A673 (cell line): ENCODE measurements at regions not wholly inside any gene's neighbourhood (a gene's known extent, or its start where the extent isn't known, plus 50 kb on each side); places are given as distances from the start of the nearest gene placed in this dataset.

Source experiments
- BruUV-seq: library from RNA; stranded (reverse); fragments of 400-500 nt; replicated peaks from 2 replicates; lab custom pipeline; 2021; lab: Mats Ljungman, UMichigan
- CTCF ChIA-PET: fragments of 300-600 bp; sonication (Branson Sonifier 250); formaldehyde crosslinking; loops from one replicate; lab custom pipeline; 2022; ENCODE audit warnings: antibody characterized with exemption; lab: Charles Lee
- POLR2A ChIA-PET: fragments of 300-600 bp; sonication (Branson Sonifier 250); formaldehyde crosslinking; loops from one replicate; lab custom pipeline; 2022; ENCODE audit warnings: antibody characterized with exemption; ENCODE audit not compliant: low non-redundant PET; lab: Charles Lee
- DNase-seq: peaks from one replicate; pipeline ENCODE4 v3.0.0-alpha.2; 2015; ENCODE audit warnings: low spot score
- H3K27ac ChIP-seq: fragments of 200-600 bp; sonication (generic); 2 replicates; pipeline ENCODE4 v1.5.1; 2016; ENCODE audit warnings: mixed run types, low read depth, mild to moderate bottlenecking, mixed read lengths, antibody characterized with exemption, low read length; ENCODE audit not compliant: poor library complexity, severe bottlenecking
- H3K27me3 ChIP-seq: fragments of 200-600 bp; sonication (generic); replicated peaks from 2 replicates; pipeline ENCODE4 v1.6.1; 2017; ENCODE audit warnings: mixed run types, low read depth, mild to moderate bottlenecking, mixed read lengths, antibody characterized with exemption, low read length; ENCODE audit not compliant: insufficient read depth, poor library complexity
- H3K36me3 ChIP-seq: fragments of 200-600 bp; sonication (generic); 2 replicates; pipeline ENCODE4 v1.6.1; 2016; ENCODE audit warnings: mixed run types, mild to moderate bottlenecking, mixed read lengths, antibody characterized with exemption, low read length; ENCODE audit not compliant: insufficient read depth, poor library complexity, severe bottlenecking
- H3K4me1 ChIP-seq: fragments of 200-600 bp; sonication (generic); 2 replicates; pipeline ENCODE4 v1.6.1; 2017; ENCODE audit warnings: mixed run types, mild to moderate bottlenecking, mixed read lengths, antibody characterized with exemption, low read length; ENCODE audit not compliant: insufficient read depth, poor library complexity, severe bottlenecking
- H3K4me3 ChIP-seq: fragments of 200-600 bp; sonication (generic); 2 replicates; pipeline ENCODE4 v1.5.1; 2016; ENCODE audit warnings: low read depth, mixed run types, mild to moderate bottlenecking, mixed read lengths, low read length; ENCODE audit not compliant: poor library complexity, severe bottlenecking
- H3K9me3 ChIP-seq: fragments of 200-600 bp; sonication (generic); 2 replicates; pipeline ENCODE4 v1.6.1; 2016; ENCODE audit warnings: mixed run types, low read depth, mild to moderate bottlenecking, mixed read lengths, antibody characterized with exemption, low read length; ENCODE audit not compliant: poor library complexity, severe bottlenecking
- EZH2 ChIP-seq: fragments of 200-600 bp; sonication (generic); IDR thresholded peaks from 2 replicates; pipeline ENCODE4 v1.6.1; 2017; ENCODE audit warnings: borderline replicate concordance, low read depth, mild to moderate bottlenecking, mixed read lengths, antibody characterized with exemption, low read length; ENCODE audit not compliant: poor library complexity, severe bottlenecking
- intact Hi-C: fragments of 100-400 bp; cut with micrococcal nuclease; formaldehyde crosslinking; loops from one replicate; pipeline ENCODE4 v1.10.0; 2022; ENCODE audit not compliant: unreplicated experiment
- TF ChIP-seq, protein P1 (sequence below): fragments of 300-800, 200-600 bp; sonication (generic); conservative IDR thresholded peaks from 2 replicates; pipeline ENCODE4 v1.5.1; 2017; ENCODE audit warnings: low read depth, mild to moderate bottlenecking, antibody characterized with exemption, low read length, moderate library complexity, mixed read lengths

GRCh38 chr17:55889271-55889670 lies 138.4 kb downstream of the PCTP start:
- Histone ChIP-seq H3K27me3 (peaks cover 8% of the 10 kb centered on the region), H3K4me1 (no peaks in the 10 kb centered on the region), H3K4me3 (no peak overlapping the region), H3K9me3 (no peaks in the 10 kb centered on the region), H3K36me3 (no peaks in the 10 kb centered on the region), H3K27ac (no peak overlapping the region)
- POLR2A ChIA-PET: no interaction called here
- intact Hi-C loops: no loop called here
- CTCF ChIA-PET: no interaction called here
- no TSS peak for BruUV-seq
- no peak for DNase-seq
- TF ChIP-seq, protein P1, sequence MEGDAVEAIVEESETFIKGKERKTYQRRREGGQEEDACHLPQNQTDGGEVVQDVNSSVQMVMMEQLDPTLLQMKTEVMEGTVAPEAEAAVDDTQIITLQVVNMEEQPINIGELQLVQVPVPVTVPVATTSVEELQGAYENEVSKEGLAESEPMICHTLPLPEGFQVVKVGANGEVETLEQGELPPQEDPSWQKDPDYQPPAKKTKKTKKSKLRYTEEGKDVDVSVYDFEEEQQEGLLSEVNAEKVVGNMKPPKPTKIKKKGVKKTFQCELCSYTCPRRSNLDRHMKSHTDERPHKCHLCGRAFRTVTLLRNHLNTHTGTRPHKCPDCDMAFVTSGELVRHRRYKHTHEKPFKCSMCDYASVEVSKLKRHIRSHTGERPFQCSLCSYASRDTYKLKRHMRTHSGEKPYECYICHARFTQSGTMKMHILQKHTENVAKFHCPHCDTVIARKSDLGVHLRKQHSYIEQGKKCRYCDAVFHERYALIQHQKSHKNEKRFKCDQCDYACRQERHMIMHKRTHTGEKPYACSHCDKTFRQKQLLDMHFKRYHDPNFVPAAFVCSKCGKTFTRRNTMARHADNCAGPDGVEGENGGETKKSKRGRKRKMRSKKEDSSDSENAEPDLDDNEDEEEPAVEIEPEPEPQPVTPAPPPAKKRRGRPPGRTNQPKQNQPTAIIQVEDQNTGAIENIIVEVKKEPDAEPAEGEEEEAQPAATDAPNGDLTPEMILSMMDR: no peak
- no peak for TF ChIP-seq EZH2

GRCh38 chr17:55895112-55895759 lies 144.4 kb downstream of the PCTP start:
- intact Hi-C loops: no loop called here

DNA sequence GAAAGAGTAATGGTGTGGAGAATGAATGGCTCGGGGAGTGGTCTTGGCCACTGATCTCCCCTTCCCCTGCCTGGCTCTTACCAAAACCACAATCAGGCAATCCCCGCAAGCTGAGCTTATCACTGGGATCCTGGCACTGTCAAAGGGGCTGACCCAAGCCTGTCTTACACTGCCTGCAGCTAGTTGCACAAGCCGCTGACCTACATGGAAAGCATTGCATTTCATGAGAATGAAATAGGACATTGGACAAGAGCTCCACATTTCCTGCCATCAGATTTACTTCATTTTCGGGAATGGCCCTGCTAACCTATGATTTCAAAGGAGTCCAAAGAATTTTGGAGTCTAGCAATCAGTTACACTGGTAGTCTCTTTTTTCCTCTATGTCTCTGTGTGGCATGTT lies 146.4 kb downstream of the PCTP start:
- BruUV-seq: no TSS peak
- DNase-seq: no peak
- no peaks in the 10 kb centered on the region for H3K36me3 ChIP-seq
- H3K27me3 ChIP-seq: peaks cover 21% of the 10 kb centered on the region
- no peak overlapping the region for H3K27ac ChIP-seq
- no peak for TF ChIP-seq EZH2
- TF ChIP-seq, protein P1: no peak
- H3K4me3 ChIP-seq: no peak overlapping the region
- ChIA-PET CTCF (no interaction called here), POLR2A (no interaction called here)
- no peaks in the 10 kb centered on the region for H3K4me1 ChIP-seq
- intact Hi-C loops: no loop called here
- no peaks in the 10 kb centered on the region for H3K9me3 ChIP-seq

More at GRCh38 chr17:55895112-55895759, 144.4 kb downstream of the PCTP start:
- CTCF ChIA-PET: no interaction called here
- BruUV-seq: no TSS peak
- TF ChIP-seq EZH2: no peak
- TF ChIP-seq, protein P1: no peak
- Histone ChIP-seq H3K36me3 (no peaks in the 10 kb centered on the region), H3K9me3 (no peaks in the 10 kb centered on the region), H3K27ac (no peak overlapping the region), H3K4me1 (no peaks in the 10 kb centered on the region), H3K27me3 (peaks cover 6% of the 10 kb centered on the region), H3K4me3 (no peak overlapping the region)
- POLR2A ChIA-PET: no interaction called here
- no peak for DNase-seq
